ENCODE measurements at regions not wholly inside any gene's neighbourhood (a gene's known extent, or its start where the extent isn't known, plus 50 kb on each side); places are given as distances from the start of the nearest gene placed in this dataset.

DNA sequence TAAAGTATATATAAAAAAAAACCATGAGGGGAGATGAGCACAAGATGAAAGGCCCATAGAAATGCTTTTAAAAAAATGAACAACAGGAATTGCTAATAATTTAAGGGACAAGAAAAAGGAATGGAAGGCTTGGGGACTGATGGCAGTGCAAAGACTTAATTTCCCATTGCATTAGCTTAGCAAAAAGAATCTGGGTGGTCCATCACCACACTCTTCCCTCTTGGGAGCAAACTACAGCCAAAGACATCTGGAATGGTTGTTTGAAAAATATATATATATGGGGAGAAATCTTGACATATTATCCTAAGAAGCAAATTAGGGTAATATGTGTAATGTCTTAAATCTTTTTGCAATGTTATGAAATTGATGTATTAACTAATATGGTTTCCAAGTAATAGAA is 727.1 kb downstream of the METTL15 start:
- TF ChIP-seq NFRKB (IDR thresholded peaks at IDR 0.05) (no peak), FOXM1 (IDR thresholded peaks at IDR 0.05; ENCODE audit: borderline replicate concordance) (no peak), SP1 (IDR thresholded peaks at IDR 0.05) (no peak)
- TF ChIP-seq, protein P1, sequence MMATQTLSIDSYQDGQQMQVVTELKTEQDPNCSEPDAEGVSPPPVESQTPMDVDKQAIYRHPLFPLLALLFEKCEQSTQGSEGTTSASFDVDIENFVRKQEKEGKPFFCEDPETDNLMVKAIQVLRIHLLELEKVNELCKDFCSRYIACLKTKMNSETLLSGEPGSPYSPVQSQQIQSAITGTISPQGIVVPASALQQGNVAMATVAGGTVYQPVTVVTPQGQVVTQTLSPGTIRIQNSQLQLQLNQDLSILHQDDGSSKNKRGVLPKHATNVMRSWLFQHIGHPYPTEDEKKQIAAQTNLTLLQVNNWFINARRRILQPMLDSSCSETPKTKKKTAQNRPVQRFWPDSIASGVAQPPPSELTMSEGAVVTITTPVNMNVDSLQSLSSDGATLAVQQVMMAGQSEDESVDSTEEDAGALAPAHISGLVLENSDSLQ (IDR thresholded peaks at IDR 0.05), result no peak
